Activated T-cell treated with anti-CD3 and anti-CD28 coated beads for 48 hours (primary cell): ENCODE measurements at regions not wholly inside any gene's neighbourhood (a gene's known extent, or its start where the extent isn't known, plus 50 kb on each side); places are given as distances from the start of the nearest gene placed in this dataset.
"Not testable (repeated sequence)": the region's sequence is repeated elsewhere in the genome, so short reads cannot be mapped to it uniquely, and the experiment has no call there.

ENCODE experiments used
- DNase-seq: peaks from one replicate; pipeline ENCODE4 v3.0.0-alpha.2; 2020; ENCODE audit warnings: low read depth

DNA sequence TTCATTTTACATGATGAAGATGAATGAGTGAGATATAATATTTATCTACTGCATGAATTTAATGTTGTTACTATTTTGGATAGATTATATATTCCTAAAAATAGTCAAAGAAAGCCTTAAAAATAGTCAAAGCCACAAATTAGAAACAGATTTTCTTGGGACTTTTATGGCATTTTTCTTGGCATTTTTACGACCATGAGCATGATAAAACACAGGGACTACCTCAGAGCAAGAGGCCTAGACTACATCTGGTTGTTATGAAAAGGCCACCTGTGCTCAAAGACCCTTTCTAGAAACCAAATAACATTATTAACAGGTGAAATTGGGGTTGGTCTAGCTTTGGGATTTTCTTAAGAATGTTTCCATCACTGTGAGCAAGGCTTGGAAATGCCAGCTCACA is 281.0 kb downstream of the OXSM start:
- DNase-seq: no peak

DNA sequence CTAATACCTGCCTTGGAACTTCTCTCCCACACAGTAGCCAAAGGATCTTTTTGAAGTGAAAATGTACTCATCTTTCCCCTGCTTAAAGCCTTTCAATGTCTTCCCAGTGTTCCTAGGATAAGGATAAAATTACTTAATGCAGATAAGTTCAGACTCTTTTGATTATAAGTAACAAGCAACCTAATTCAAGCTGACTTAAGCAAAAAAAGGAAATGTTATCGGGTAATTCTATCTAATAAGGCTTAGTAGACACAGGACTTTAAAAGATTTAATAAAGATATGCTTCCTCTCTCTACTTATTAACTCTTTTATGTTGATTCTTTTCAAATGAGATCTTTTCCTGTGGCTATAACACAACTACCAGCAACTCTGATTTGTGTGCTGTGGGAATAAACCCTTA is 284.2 kb downstream of the OXSM start:
- no peak for DNase-seq

- DNase-seq: no peak
Measured at GRCh38 chr3:26078539-26078938, 288.6 kb downstream of the OXSM start.

DNA sequence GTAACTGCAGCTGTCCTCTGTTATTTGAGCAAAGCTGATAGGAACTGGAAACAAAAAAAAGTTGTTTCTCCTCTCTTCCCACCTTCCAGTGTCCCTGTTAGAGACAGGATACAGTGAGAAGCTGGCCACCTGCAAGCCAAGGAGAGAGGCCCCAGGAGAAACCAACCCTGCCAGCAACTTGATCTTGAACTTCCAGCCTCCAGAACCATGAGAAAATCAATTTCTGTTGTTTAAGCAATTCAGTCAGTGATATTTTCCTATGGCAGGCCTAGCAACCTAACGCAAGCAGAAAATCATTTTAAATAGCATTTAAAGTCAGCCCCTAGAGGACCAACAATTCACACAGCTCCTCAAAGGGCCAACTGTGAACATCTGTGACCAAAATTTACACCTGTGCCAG is 291.3 kb downstream of the OXSM start:
- no peak for DNase-seq

DNA sequence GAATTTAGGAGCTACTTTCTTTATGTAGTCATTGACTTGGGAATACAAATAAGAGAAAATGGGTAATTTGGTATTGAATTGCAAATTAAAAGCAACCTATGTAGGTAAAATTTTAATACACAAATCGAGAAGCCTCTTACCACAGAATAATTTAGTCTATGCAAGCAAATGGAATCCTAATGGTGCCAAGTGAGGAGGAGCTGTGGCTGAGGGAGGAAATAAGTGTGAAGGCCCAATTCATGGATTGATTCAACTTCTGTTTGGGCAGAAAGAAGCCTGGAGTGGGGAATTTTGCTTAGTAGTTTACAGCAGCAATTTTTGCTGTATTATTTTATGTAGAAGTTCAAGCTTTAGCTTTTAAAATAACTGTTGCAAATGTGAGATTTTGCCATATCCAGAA is 291.9 kb downstream of the OXSM start:
- no peak for DNase-seq

DNA sequence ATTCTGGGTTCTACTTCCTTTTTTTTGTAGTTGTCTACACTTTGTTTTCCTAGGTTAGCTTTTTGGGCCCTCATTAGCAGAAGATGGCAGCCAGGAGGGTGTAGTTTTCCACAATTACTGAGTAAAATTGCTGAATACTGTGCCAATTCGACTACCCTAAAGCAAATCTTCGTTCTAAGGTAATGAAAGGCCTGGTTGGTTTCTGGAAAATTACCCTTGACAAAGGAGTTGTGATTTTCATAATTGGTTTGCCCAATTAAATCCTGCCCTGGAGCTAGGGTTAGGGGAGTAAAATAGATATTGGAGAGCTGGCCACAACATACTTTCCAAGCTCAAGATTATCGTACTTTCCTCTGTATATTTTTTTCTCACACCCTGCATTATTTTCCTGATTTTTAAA is 293.0 kb downstream of the OXSM start:
- no peak for DNase-seq

DNA sequence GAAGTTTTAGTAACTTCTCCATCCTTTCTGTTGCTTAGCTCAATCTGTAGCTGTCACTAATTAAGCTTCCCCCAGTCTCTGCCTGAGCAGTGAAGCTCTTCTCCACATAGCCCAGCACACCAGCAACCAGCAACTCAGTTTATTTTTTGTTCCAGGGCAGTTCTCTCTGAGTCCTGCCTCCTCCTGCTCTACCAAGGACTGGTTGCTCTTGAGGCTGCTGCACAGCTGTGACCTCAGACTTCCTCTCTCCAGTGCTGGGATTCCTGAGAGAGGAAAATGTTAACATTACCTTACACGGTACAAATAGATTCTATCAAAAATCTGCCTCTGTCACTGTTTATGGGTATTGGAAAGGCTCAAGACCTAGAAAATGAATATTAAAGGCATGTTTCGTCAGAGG is 294.7 kb downstream of the OXSM start:
- no peak for DNase-seq

DNA sequence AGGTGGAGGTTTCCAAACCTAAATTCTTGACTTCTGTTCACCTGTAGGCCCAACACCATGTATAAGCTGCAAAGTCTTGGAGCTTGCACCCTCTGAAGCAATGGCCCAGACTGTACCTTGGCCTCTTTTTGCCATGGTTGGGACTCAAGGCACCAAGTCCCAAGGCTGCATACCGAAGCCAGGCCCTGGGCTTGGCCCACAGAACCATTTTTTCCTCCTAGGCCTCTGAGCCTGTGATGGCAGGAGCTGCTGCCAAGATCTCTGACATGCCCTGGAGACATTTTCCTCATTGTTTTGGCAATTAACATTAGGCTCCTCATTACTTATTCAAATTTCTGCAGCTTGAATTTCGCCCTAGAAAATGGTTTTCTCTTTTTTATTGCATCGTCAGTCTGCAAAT is 297.9 kb downstream of the OXSM start:
- DNase-seq: no peak

- no peak for DNase-seq
Measured at GRCh38 chr3:26089249-26089648, 299.4 kb downstream of the OXSM start.

GRCh38 chr3:26090589-26090988 is 300.7 kb downstream of the OXSM start:
- no peak for DNase-seq

DNA sequence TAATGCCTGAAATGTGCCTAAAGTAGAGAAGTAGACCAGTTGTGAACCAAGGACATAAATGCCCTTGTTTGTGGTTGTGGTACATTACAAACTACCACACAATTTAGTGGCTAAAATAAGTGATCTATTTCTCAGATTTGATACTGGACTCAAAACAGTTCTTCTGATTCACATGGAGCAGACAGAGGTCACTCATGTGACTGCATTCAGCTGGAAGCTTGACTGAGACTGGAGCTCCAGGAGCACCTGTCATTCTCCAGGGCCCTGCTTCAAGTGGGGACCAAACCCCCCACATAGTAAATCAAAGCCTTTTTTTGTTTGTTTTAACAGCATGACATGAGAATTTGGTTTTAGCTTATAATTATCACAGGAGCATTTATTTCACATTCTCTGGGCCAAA is 301.2 kb downstream of the OXSM start:
- no peak for DNase-seq

- DNase-seq: no peak
Measured at GRCh38 chr3:26091626-26092025, 301.7 kb downstream of the OXSM start.

DNA sequence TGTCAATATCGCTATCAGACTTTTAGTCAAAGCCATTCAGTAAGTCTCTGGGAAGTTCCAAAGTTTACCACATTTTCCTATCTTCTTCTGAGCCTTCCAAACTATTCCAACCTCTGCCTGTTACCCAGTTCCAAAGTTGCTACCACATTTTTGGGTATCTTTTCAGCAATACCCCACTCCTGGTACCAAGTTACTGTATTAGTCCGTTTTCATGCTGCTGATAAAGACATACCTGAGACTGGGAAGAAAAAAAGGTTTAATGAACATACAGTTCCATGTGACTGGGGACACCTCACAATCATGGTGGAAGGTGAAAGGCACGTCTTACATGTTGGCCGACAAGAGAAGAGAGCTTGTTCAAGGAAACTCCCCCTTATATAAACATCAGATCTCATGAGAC is 307.2 kb downstream of the OXSM start:
- not testable (repeated sequence) for DNase-seq

GRCh38 chr3:26099692-26100091 is 309.8 kb downstream of the OXSM start:
- DNase-seq: no peak

DNA sequence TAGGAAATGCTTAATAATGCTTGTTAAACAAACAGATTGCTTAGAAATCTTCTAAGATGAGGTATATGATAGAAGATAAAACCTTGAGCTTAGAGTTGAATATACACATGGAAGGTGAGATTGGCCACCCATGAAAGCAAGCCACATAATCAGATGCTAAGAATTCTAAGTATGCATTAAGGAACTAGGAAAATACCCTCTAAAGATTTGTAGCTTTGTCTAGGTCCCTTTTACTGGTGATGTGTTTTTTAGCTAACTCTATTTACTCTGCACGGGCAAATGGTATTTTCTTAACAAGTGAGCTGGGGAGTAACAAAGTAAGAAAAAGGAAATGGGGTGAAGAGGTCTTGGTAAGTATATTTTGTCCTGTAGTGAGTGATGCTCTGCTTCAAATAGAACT is 310.3 kb downstream of the OXSM start:
- no peak for DNase-seq

GRCh38 chr3:26102376-26102775 is 312.5 kb downstream of the OXSM start:
- DNase-seq: no peak

GRCh38 chr3:26104851-26105251 is 315.0 kb downstream of the OXSM start:
- no peak for DNase-seq

DNA sequence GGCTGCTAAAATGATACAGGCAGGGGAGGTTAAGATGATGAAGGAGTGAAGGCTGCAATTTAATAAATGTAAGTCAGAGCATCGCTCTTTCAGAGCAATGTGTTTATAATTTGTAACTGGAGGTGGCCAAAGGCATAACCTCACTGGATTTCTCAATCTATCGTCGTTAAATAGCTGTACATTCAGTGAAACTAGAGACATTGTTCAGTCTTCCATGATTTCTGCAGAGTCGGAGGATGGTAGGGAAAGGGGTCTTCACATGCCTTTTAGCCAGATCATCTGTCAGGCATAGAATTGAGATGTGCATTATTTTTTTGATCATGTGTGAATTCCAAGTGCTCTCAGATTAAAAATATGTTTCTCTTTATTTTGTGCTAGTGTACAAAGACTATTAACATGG is 315.4 kb downstream of the OXSM start:
- DNase-seq: no peak

- no peak for DNase-seq
Measured at GRCh38 chr3:26106228-26106627, 316.3 kb downstream of the OXSM start.

- no peak for DNase-seq
Measured at GRCh38 chr3:26108846-26109489, 319.1 kb downstream of the OXSM start.

DNA sequence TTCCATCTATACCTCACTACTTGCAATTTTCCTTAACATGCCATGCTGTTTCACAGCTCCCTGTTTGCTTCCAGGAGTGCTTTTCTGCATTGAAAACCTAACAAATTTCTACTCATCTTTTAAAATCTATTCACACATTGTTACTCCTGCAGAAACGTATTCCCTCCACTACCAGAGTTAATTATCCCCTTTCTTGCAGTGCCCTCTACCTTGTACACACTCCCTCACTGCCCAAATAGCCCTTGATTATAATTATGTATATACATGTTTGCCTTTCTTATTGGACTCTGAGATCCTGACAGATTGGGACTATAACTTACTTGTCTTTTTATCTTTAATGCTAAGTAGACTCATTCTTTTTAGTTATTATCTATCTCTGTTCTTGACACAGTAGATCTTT is 325.0 kb downstream of the OXSM start:
- no peak for DNase-seq

DNA sequence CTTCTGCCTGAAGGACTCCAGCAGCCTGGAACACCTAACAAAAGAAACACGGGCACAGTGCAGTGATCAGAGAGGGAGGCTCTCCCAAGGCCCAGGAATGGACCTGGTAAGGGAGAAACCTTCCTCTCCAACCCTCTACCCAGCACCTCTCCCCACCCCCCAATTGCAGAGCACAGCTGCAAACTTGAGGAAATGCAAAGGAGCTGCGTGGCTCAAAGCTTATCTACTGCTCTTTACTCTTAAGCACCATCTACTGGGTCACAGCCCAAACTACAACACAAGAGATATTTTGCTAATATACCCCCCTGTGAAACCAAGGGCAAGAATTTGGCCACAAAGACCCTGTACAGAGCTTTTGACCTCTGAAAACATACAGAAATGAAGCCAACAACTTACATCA is 328.3 kb downstream of the OXSM start:
- no peak for DNase-seq

DNA sequence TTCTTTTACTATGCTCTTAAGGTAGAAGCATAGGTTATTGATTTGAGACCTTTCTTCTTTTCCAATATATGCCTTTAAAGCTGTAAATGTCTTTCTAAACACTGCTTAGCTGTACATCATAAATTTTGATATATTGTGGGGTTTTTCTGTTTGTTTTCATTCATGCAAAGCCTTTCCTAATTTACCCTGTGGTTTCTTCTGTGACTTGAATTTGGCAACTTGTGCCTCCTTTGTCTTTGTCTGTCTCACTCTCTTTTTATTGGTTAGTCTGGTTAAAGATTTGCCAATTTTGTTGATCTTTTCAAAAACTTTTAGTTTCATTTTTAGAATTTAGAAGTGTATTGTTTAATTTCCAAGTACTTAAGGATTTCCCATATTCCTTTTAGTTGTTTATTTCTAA is 343.1 kb downstream of the OXSM start:
- DNase-seq: no peak

GRCh38 chr3:26141296-26141695 is 351.4 kb downstream of the OXSM start:
- no peak for DNase-seq

GRCh38 chr3:26145769-26146168 is 355.9 kb downstream of the OXSM start:
- no peak for DNase-seq
